A549 (cell line): ENCODE measurements at regions not wholly inside any gene's neighbourhood (a gene's known extent, or its start where the extent isn't known, plus 50 kb on each side); places are given as distances from the start of the nearest gene placed in this dataset.

ENCODE experiments used
- ATAC-seq, 2 experiments: fragments of 200-7000 bp in 1 of 2; fragments of >200 bp in 1 of 2; cut with Nextera tagmentation in 1 of 2; cut with Tn5 transposase in 1 of 2; 3 replicates each; pipeline versions ENCODE4 v1.8.0 to v1.9.1; 2018 to 2020; ENCODE audit warnings: mild to moderate bottlenecking in 1 of 2, moderate library complexity in 1 of 2
- CTCF ChIA-PET: fragments of 300-600 bp; sonication (Branson Sonifier 250); formaldehyde crosslinking; extraction: SDS; loops from one replicate; lab custom pipeline; 2021; ENCODE audit warnings: antibody characterized with exemption, inconsistent platforms; lab: Yijun Ruan, JAX
- POLR2A ChIA-PET: fragments of 350-600 bp; formaldehyde crosslinking; extraction: SDS; loops from one replicate; lab custom pipeline; 2021; ENCODE audit warnings: antibody characterized with exemption, inconsistent platforms; lab: Yijun Ruan, JAX
- DNase-seq, 2 experiments: peaks; one replicate each; pipeline versions ENCODE4 v3.0.0 to v3.0.0-alpha.2; 2011 to 2016; ENCODE audit warnings: low read depth in 1 of 2, low spot score in 1 of 2
- FAIRE-seq: peaks from 2 replicates; lab custom pipeline; 2011; peaks lifted over from hg19 to GRCh38; lab: Jason Lieb, UNC
- H3K27ac ChIP-seq, 2 experiments: fragments of >200 bp; sonication (Bioruptor Twin); formaldehyde crosslinking; 3 replicates each; pipeline ENCODE4 v1.5.1; 2016 to 2017
- H3K4me1 ChIP-seq: fragments of >200 bp; sonication (Bioruptor Twin); formaldehyde crosslinking; 3 replicates; pipeline ENCODE4 v1.6.1; 2016
- H3K4me2 ChIP-seq: fragments of >200 bp; sonication (Bioruptor Twin); formaldehyde crosslinking; 3 replicates; pipeline ENCODE4 v1.6.1; 2016
- H3K4me3 ChIP-seq: fragments of >200 bp; sonication (Bioruptor Twin); formaldehyde crosslinking; 3 replicates; pipeline ENCODE4 v1.5.1; 2016
- H3K9me3 ChIP-seq: fragments of >200 bp; sonication (Bioruptor Twin); formaldehyde crosslinking; 3 replicates; pipeline ENCODE4 v1.6.1; 2016
- BHLHE40 ChIP-seq: IDR thresholded peaks from 2 replicates; pipeline ENCODE4 v1.6.1; 2012; ENCODE audit warnings: low read depth, low read length, inconsistent platforms
- CBX2 ChIP-seq: fragments of 200-600 bp; sonication (generic); IDR thresholded peaks from 2 replicates; pipeline ENCODE4 v1.6.1; 2016; ENCODE audit warnings: low read depth, mild to moderate bottlenecking, borderline replicate concordance
- CBX8 ChIP-seq: fragments of 200-600 bp; sonication (generic); IDR thresholded peaks from 2 replicates; pipeline ENCODE4 v1.6.1; 2016
- CEBPB ChIP-seq, 2 experiments: fragments of >200 bp in 1 of 2; sonication (Bioruptor Twin) in 1 of 2; formaldehyde crosslinking in 1 of 2; IDR thresholded peaks; 2 replicates each; pipeline ENCODE4 v1.6.1; 2012 to 2016
- CHD2 ChIP-seq: fragments of 150-350 bp; IDR thresholded peaks from 2 replicates; pipeline ENCODE4 v1.6.1; 2014; ENCODE audit warnings: low read length; ENCODE audit not compliant: partially characterized antibody
- CTCF ChIP-seq: fragments of >200 bp; sonication (Bioruptor Twin); formaldehyde crosslinking; IDR thresholded peaks from 3 replicates; pipeline ENCODE4 v1.5.1; 2016
- EHF ChIP-seq: fragments of 250-450 bp; sonication (Bioruptor Pico); IDR thresholded peaks from 2 replicates; pipeline ENCODE4 v1.5.0; 2020; ENCODE audit warnings: mild to moderate bottlenecking
- EHMT2 ChIP-seq: fragments of 200-600 bp; sonication (generic); IDR thresholded peaks from 2 replicates; pipeline ENCODE4 v1.6.1; 2016; ENCODE audit warnings: antibody characterized with exemption, low read depth, mild to moderate bottlenecking, moderate library complexity
- ELK1 ChIP-seq: fragments of 150-350 bp; IDR thresholded peaks from 2 replicates; pipeline ENCODE4 v1.6.1; 2014; ENCODE audit warnings: low read depth, mild to moderate bottlenecking, low read length
- EP300 ChIP-seq, 2 experiments: fragments of >200 bp; sonication (Bioruptor Twin); formaldehyde crosslinking; IDR thresholded peaks; 2 replicates in 1 of 2; 3 replicates in 1 of 2; pipeline ENCODE4 v1.6.1; 2016 to 2017
- ESRRA ChIP-seq: fragments of 150-350 bp; IDR thresholded peaks from 2 replicates; pipeline ENCODE4 v1.6.1; 2014; ENCODE audit warnings: mild to moderate bottlenecking, low read length, borderline replicate concordance
- HDAC2 ChIP-seq: fragments of 200-600 bp; sonication (generic); IDR thresholded peaks from 2 replicates; pipeline ENCODE4 v1.6.1; 2016
- HEYL ChIP-seq: fragments of 250-450 bp; sonication (Bioruptor Pico); IDR thresholded peaks from 2 replicates; pipeline ENCODE4 v1.8.0; 2021; ENCODE audit warnings: mild to moderate bottlenecking, moderate library complexity
- HOXB13 ChIP-seq: fragments of 250-450 bp; sonication (Bioruptor Pico); IDR thresholded peaks from 2 replicates; pipeline ENCODE4 v1.5.0; 2020; ENCODE audit warnings: low read depth, mild to moderate bottlenecking, moderate library complexity
- JUN ChIP-seq, 2 experiments: fragments of >200 bp; sonication (Bioruptor Twin); formaldehyde crosslinking; IDR thresholded peaks; 2 replicates in 1 of 2; 3 replicates in 1 of 2; pipeline ENCODE4 v1.6.1; 2016 to 2017
- NFE2L2 ChIP-seq: fragments of 150-350 bp; conservative IDR thresholded peaks from 2 replicates; pipeline ENCODE4 v1.6.1; 2014; ENCODE audit warnings: low read length
- NPAS2 ChIP-seq: fragments of 250-450 bp; sonication (Bioruptor Pico); IDR thresholded peaks from 2 replicates; pipeline ENCODE4 v1.8.0; 2022; ENCODE audit warnings: mild to moderate bottlenecking, moderate library complexity, borderline replicate concordance
- NR3C1 ChIP-seq: fragments of >200 bp; sonication (Bioruptor Twin); formaldehyde crosslinking; IDR thresholded peaks from 3 replicates; pipeline ENCODE4 v1.6.1; 2017
- POLR2A ChIP-seq: IDR thresholded peaks from 2 replicates; pipeline ENCODE4 v1.6.1; 2012; ENCODE audit warnings: mild to moderate bottlenecking, low read length
- RCOR1 ChIP-seq: fragments of 150-350 bp; IDR thresholded peaks from 2 replicates; pipeline ENCODE4 v1.6.1; 2014; ENCODE audit warnings: antibody characterized with exemption, low read length, low read depth
- RFX5 ChIP-seq: fragments of 450-650 bp; IDR thresholded peaks from 2 replicates; pipeline ENCODE4 v1.7.1; 2014; ENCODE audit warnings: antibody characterized with exemption, mild to moderate bottlenecking, moderate library complexity
- RNF2 ChIP-seq: fragments of 200-600 bp; sonication (generic); IDR thresholded peaks from 2 replicates; pipeline ENCODE4 v1.6.1; 2016; ENCODE audit warnings: low read depth, mild to moderate bottlenecking, antibody characterized with exemption, moderate library complexity, borderline replicate concordance
- SMC3 ChIP-seq: fragments of >200 bp; sonication (Bioruptor Twin); formaldehyde crosslinking; IDR thresholded peaks from 3 replicates; pipeline ENCODE4 v1.6.1; 2018; ENCODE audit warnings: inconsistent platforms
- SREBF2 ChIP-seq: fragments of 450-650 bp; IDR thresholded peaks from 2 replicates; pipeline ENCODE4 v1.6.1; 2014; ENCODE audit warnings: mild to moderate bottlenecking, moderate library complexity
- TP53 ChIP-seq: fragments of 250-450 bp; sonication (Bioruptor Pico); IDR thresholded peaks from 2 replicates; pipeline ENCODE4 v1.5.0; 2021; ENCODE audit warnings: mild to moderate bottlenecking, moderate library complexity
- ZC3H11A ChIP-seq: fragments of 450-650 bp; IDR thresholded peaks from 2 replicates; pipeline ENCODE4 v1.6.1; 2014; ENCODE audit warnings: antibody characterized with exemption, mild to moderate bottlenecking
- ZFP36 ChIP-seq: fragments of 450-650 bp; IDR thresholded peaks from 2 replicates; pipeline ENCODE4 v1.6.1; 2014; ENCODE audit warnings: borderline replicate concordance; ENCODE audit not compliant: partially characterized antibody
- ZNF302 ChIP-seq: fragments of 250-450 bp; sonication (Bioruptor Pico); IDR thresholded peaks from 2 replicates; pipeline ENCODE4 v1.9.0; 2021; ENCODE audit warnings: inconsistent platforms, mild to moderate bottlenecking, moderate library complexity
- ZSCAN20 ChIP-seq: fragments of 250-450 bp; sonication (Bioruptor Pico); IDR thresholded peaks from 2 replicates; pipeline ENCODE4 v1.8.0; 2022; ENCODE audit warnings: mild to moderate bottlenecking, moderate library complexity
- WGBS: methylation state at CpG from one replicate; pipeline ENCODE4 v1.1.6; 2017; ENCODE audit errors: missing lambda C conversion rate; 5-methylcytosine and 5-hydroxymethylcytosine counted together
- TF ChIP-seq, protein P1 (sequence below): IDR thresholded peaks from 2 replicates; pipeline ENCODE4 v1.6.1; 2012; ENCODE audit warnings: low read depth, borderline replicate concordance
- TF ChIP-seq, protein P2 (sequence below): IDR thresholded peaks from 2 replicates; pipeline ENCODE4 v1.6.1; 2012
- TF ChIP-seq, protein P3 (sequence below): fragments of 250-450 bp; sonication (Bioruptor Pico); IDR thresholded peaks from 2 replicates; pipeline ENCODE4 v1.5.0; 2020; ENCODE audit warnings: low read depth, mild to moderate bottlenecking, moderate library complexity
- TF ChIP-seq, protein P4 (sequence below): fragments of 200-600 bp; sonication (generic); IDR thresholded peaks from 2 replicates; pipeline ENCODE4 v1.6.1; 2016; ENCODE audit warnings: antibody characterized with exemption, mild to moderate bottlenecking, moderate library complexity

GRCh38 chr7:33757050-33757449, 148.3 kb upstream of the BMPER start (continued):
- TF ChIP-seq CTCF (no peak), NPAS2 (CRISPR knock-in tag) (no peak), RFX5 (no peak), EP300 (IDR thresholded peaks at IDR 0.05) (no peak)
- TF ChIP-seq, all 56 proteins: peak for 0

- FAIRE-seq: no peak
- CTCF ChIA-PET: interaction anchor here (0.6 to 1.9 kb wide), 16 partner anchors 10 to 572 kb away, joined by 3 to 11 read pairs (median 4); no protein-coding TSS in a partner anchor
- peak; percentile 16 to 40 for DNase-seq
- Histone ChIP-seq H3K4me3 (no peak overlapping the region), H3K27ac (no peak overlapping the region), H3K4me1 (0 out of 3 replicates have a peak, but pooled peaks cover 4% of the 10 kb centered on the region), H3K9me3 (no peaks in the 10 kb centered on the region), H3K4me2 (no peak overlapping the region)
- no peak for ATAC-seq
- WGBS: 22% methylated on average over 4 of the region's 4 CpGs
- POLR2A ChIA-PET: no interaction called here
- no peak for TF ChIP-seq CBX2
- no peak for TF ChIP-seq CBX8
- TF ChIP-seq ZFP36: no peak
- TF ChIP-seq ELK1: no peak
- TF ChIP-seq, protein P1, sequence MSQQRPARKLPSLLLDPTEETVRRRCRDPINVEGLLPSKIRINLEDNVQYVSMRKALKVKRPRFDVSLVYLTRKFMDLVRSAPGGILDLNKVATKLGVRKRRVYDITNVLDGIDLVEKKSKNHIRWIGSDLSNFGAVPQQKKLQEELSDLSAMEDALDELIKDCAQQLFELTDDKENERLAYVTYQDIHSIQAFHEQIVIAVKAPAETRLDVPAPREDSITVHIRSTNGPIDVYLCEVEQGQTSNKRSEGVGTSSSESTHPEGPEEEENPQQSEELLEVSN: no peak
- no peak for TF ChIP-seq EHMT2
- TF ChIP-seq SREBF2: no peak
- TF ChIP-seq, protein P2, sequence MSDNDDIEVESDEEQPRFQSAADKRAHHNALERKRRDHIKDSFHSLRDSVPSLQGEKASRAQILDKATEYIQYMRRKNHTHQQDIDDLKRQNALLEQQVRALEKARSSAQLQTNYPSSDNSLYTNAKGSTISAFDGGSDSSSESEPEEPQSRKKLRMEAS: no peak
- peak; percentile 65 for TF ChIP-seq SMC3
- no peak for TF ChIP-seq CHD2
- TF ChIP-seq CEBPB (IDR thresholded peaks at IDR 0.05): peak in 1 of 2 experiments; percentile 25; a peak in 1 of 4 replicates
- TF ChIP-seq, protein P3, sequence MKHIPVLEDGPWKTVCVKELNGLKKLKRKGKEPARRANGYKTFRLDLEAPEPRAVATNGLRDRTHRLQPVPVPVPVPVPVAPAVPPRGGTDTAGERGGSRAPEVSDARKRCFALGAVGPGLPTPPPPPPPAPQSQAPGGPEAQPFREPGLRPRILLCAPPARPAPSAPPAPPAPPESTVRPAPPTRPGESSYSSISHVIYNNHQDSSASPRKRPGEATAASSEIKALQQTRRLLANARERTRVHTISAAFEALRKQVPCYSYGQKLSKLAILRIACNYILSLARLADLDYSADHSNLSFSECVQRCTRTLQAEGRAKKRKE (CRISPR knock-in tag): no peak
- no peak for TF ChIP-seq ZC3H11A
- no peak for TF ChIP-seq NR3C1
- no peak for TF ChIP-seq BHLHE40
- no peak for TF ChIP-seq ZSCAN20 (CRISPR knock-in tag)
- TF ChIP-seq HDAC2: no peak
- TF ChIP-seq ESRRA: no peak
- TF ChIP-seq TP53 (CRISPR knock-in tag): no peak
- TF ChIP-seq NFE2L2: no peak
- TF ChIP-seq HOXB13 (CRISPR knock-in tag): no peak
- no peak for TF ChIP-seq RCOR1
- no peak for TF ChIP-seq HEYL
- no peak for TF ChIP-seq POLR2A
- TF ChIP-seq, protein P4, sequence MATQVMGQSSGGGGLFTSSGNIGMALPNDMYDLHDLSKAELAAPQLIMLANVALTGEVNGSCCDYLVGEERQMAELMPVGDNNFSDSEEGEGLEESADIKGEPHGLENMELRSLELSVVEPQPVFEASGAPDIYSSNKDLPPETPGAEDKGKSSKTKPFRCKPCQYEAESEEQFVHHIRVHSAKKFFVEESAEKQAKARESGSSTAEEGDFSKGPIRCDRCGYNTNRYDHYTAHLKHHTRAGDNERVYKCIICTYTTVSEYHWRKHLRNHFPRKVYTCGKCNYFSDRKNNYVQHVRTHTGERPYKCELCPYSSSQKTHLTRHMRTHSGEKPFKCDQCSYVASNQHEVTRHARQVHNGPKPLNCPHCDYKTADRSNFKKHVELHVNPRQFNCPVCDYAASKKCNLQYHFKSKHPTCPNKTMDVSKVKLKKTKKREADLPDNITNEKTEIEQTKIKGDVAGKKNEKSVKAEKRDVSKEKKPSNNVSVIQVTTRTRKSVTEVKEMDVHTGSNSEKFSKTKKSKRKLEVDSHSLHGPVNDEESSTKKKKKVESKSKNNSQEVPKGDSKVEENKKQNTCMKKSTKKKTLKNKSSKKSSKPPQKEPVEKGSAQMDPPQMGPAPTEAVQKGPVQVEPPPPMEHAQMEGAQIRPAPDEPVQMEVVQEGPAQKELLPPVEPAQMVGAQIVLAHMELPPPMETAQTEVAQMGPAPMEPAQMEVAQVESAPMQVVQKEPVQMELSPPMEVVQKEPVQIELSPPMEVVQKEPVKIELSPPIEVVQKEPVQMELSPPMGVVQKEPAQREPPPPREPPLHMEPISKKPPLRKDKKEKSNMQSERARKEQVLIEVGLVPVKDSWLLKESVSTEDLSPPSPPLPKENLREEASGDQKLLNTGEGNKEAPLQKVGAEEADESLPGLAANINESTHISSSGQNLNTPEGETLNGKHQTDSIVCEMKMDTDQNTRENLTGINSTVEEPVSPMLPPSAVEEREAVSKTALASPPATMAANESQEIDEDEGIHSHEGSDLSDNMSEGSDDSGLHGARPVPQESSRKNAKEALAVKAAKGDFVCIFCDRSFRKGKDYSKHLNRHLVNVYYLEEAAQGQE: no peak
- no peak for TF ChIP-seq EHF (CRISPR knock-in tag)
- no peak for TF ChIP-seq EP300 (IDR thresholded peaks at IDR 0.05)
- no peak for TF ChIP-seq JUN (IDR thresholded peaks at IDR 0.05)
- TF ChIP-seq ZNF302: no peak
- TF ChIP-seq RNF2: no peak
Measured at GRCh38 chr7:33757563-33758165, 147.7 kb upstream of the BMPER start.
